H1 (cell line): ENCODE measurements at regions not wholly inside any gene's neighbourhood (a gene's known extent, or its start where the extent isn't known, plus 50 kb on each side); places are given as distances from the start of the nearest gene placed in this dataset.

ENCODE experiments used
- CTCF ChIA-PET: fragments of 300-600 bp; sonication (Branson Sonifier 250); formaldehyde crosslinking; loops from one replicate; lab custom pipeline; 2021; ENCODE audit not compliant: partially characterized antibody; lab: Charles Lee
- POLR2A ChIA-PET: fragments of 300-600 bp; sonication (Branson Sonifier 250); formaldehyde crosslinking; loops from one replicate; lab custom pipeline; 2021; ENCODE audit warnings: inconsistent platforms; ENCODE audit not compliant: partially characterized antibody; lab: Charles Lee
- DNase-seq, 2 experiments: peaks; one replicate each; pipeline versions ENCODE4 v3.0.0 to v3.0.0-alpha.2; 2010 to 2022; ENCODE audit warnings: low spot score in 2 of 2, low read depth in 1 of 2, mixed read lengths in 1 of 2
- FAIRE-seq: peaks from 2 replicates; lab custom pipeline; 2011; peaks lifted over from hg19 to GRCh38; lab: Jason Lieb, UNC
- H2AFZ ChIP-seq: 2 replicates; pipeline ENCODE4 v1.8.1; 2012; ENCODE audit warnings: low read length, inconsistent platforms
- H2AK5ac ChIP-seq: 2 replicates; pipeline ENCODE4 v1.6.1; 2013; ENCODE audit warnings: low read depth, low read length
- H2BK120ac ChIP-seq: replicated peaks from 2 replicates; pipeline ENCODE3; 2013; ENCODE audit warnings: low read depth, low read length, inconsistent platforms
- H2BK12ac ChIP-seq: 2 replicates; pipeline ENCODE4 v1.6.1; 2013; ENCODE audit warnings: low read depth, low read length
- H2BK15ac ChIP-seq: 2 replicates; pipeline ENCODE4 v1.6.1; 2013; ENCODE audit warnings: low read length
- H2BK20ac ChIP-seq: 2 replicates; pipeline ENCODE4 v1.6.1; 2013; ENCODE audit warnings: low read length
- H2BK5ac ChIP-seq: 2 replicates; pipeline ENCODE4 v1.6.1; 2013; ENCODE audit warnings: low read depth, low read length
- H3K14ac ChIP-seq: 2 replicates; pipeline ENCODE4 v1.6.1; 2013; ENCODE audit warnings: inconsistent platforms; ENCODE audit not compliant: insufficient read length
- H3K18ac ChIP-seq: 2 replicates; pipeline ENCODE4 v1.6.1; 2013; ENCODE audit warnings: low read length; ENCODE audit errors: extremely low read depth
- H3K23ac ChIP-seq: 2 replicates; pipeline ENCODE4 v1.6.1; 2013; ENCODE audit warnings: inconsistent platforms; ENCODE audit not compliant: insufficient read length
- H3K23me2 ChIP-seq: 2 replicates; pipeline ENCODE4 v1.6.1; 2013; ENCODE audit warnings: low read depth, low read length
- H3K27ac ChIP-seq: 2 replicates; pipeline ENCODE4 v1.6.1; 2011; ENCODE audit warnings: low read depth, low read length, inconsistent platforms
- H3K27me3 ChIP-seq, 4 experiments: replicated peaks in 1 of 4; 1 replicate in 1 of 4; 2 replicates in 3 of 4; pipeline versions ENCODE4 v1.6.1 to v1.8.1; 2011 to 2013; ENCODE audit warnings: low read length in 3 of 4, mild to moderate bottlenecking in 3 of 4, inconsistent platforms in 2 of 4, mixed read lengths in 2 of 4, moderate library complexity in 1 of 4; ENCODE audit not compliant: control insufficient read depth in 3 of 4, insufficient read depth in 3 of 4; ENCODE audit errors: extremely low read depth in 1 of 4
- H3K36me3 ChIP-seq, 4 experiments: 2 replicates each; pipeline versions ENCODE4 v1.6.1 to v1.8.1; 2011 to 2013; ENCODE audit warnings: mild to moderate bottlenecking in 4 of 4, low read length in 3 of 4, moderate library complexity in 2 of 4, control low read depth in 1 of 4, inconsistent platforms in 1 of 4; ENCODE audit not compliant: insufficient read depth in 4 of 4, control insufficient read depth in 2 of 4
- H3K4ac ChIP-seq: replicated peaks from 2 replicates; pipeline ENCODE3; 2013; ENCODE audit warnings: low read length, low read depth, mixed read lengths, inconsistent platforms; ENCODE audit not compliant: insufficient read length
- H3K4me1 ChIP-seq, 4 experiments: replicated peaks in 1 of 4; 1 replicate in 1 of 4; 2 replicates in 3 of 4; pipeline versions ENCODE4 v1.6.1 to v1.8.1; 2011 to 2013; ENCODE audit warnings: low read length in 3 of 4, inconsistent platforms in 2 of 4, mixed read lengths in 1 of 4; ENCODE audit not compliant: insufficient read depth in 4 of 4, control insufficient read depth in 3 of 4
- H3K4me2 ChIP-seq, 2 experiments: 2 replicates each; pipeline versions ENCODE4 v1.6.1 to v1.8.1; 2011 to 2013; ENCODE audit warnings: low read depth in 2 of 2, low read length in 2 of 2, control low read depth in 1 of 2, inconsistent platforms in 1 of 2, mild to moderate bottlenecking in 1 of 2; ENCODE audit not compliant: insufficient read depth in 1 of 2
- H3K4me3 ChIP-seq, 4 experiments: fragments of 200-600, 300-600 bp in 1 of 4; sonication (generic), shearing (Covaris generic), sonication (Bioruptor Twin) in 1 of 4; 2 replicates each; pipeline versions ENCODE4 v1.5.1 to v1.8.1; 2011 to 2016; ENCODE audit warnings: low read length in 4 of 4, low read depth in 3 of 4, control low read depth in 2 of 4, inconsistent platforms in 2 of 4, mild to moderate bottlenecking in 2 of 4, mixed read lengths in 1 of 4, moderate library complexity in 1 of 4; ENCODE audit not compliant: insufficient read depth in 2 of 4; ENCODE audit errors: extremely low read depth in 1 of 4
- H3K56ac ChIP-seq: replicated peaks from 2 replicates; pipeline ENCODE3; 2013; ENCODE audit warnings: low read depth, mild to moderate bottlenecking, mixed read lengths, low read length, inconsistent platforms; ENCODE audit not compliant: insufficient read length
- H3K79me1 ChIP-seq: 2 replicates; pipeline ENCODE4 v1.6.1; 2013; ENCODE audit warnings: low read depth, low read length, control low read depth
- H3K79me2 ChIP-seq, 2 experiments: 2 replicates each; pipeline versions ENCODE4 v1.6.1 to v1.8.1; 2012 to 2013; ENCODE audit warnings: low read length in 2 of 2, mild to moderate bottlenecking in 2 of 2, inconsistent platforms in 1 of 2; ENCODE audit not compliant: insufficient read depth in 2 of 2, control insufficient read depth in 1 of 2
- H3K9ac ChIP-seq, 4 experiments: replicated peaks in 1 of 4; 1 replicate in 1 of 4; 2 replicates in 3 of 4; pipeline versions ENCODE4 v1.6.1 to v1.8.1; 2011 to 2013; ENCODE audit warnings: low read depth in 3 of 4, low read length in 3 of 4, control low read depth in 2 of 4, mild to moderate bottlenecking in 2 of 4, moderate library complexity in 2 of 4, inconsistent platforms in 1 of 4; ENCODE audit errors: extremely low read depth in 1 of 4
- H3K9me3 ChIP-seq, 2 experiments: 2 replicates each; pipeline versions ENCODE4 v1.6.1 to v1.8.1; 2012 to 2013; ENCODE audit warnings: mild to moderate bottlenecking in 2 of 2, moderate library complexity in 2 of 2, control low read depth in 1 of 2, inconsistent platforms in 1 of 2, low read depth in 1 of 2, low read length in 1 of 2, mixed read lengths in 1 of 2; ENCODE audit not compliant: insufficient read depth in 2 of 2
- H4K20me1 ChIP-seq, 2 experiments: replicated peaks in 1 of 2; 2 replicates each; pipeline versions ENCODE3 to v1.8.1; 2011 to 2013; ENCODE audit warnings: inconsistent platforms in 2 of 2, low read length in 2 of 2, mild to moderate bottlenecking in 1 of 2; ENCODE audit not compliant: insufficient read depth in 2 of 2, control insufficient read depth in 1 of 2
- H4K5ac ChIP-seq: 2 replicates; pipeline ENCODE4 v1.6.1; 2013; ENCODE audit warnings: low read length, low read depth, mixed read lengths, inconsistent platforms; ENCODE audit not compliant: insufficient read length
- H4K8ac ChIP-seq: 2 replicates; pipeline ENCODE4 v1.8.0; 2013; ENCODE audit warnings: mild to moderate bottlenecking, moderate library complexity, low read length, inconsistent platforms; ENCODE audit not compliant: insufficient read depth; ENCODE audit errors: extremely low read depth
- H4K91ac ChIP-seq: replicated peaks from 2 replicates; pipeline ENCODE3; 2013; ENCODE audit warnings: low read length, mixed read lengths, inconsistent platforms; ENCODE audit not compliant: insufficient read length
- BCL11A ChIP-seq, 2 experiments: IDR thresholded peaks; one replicate each; pipeline ENCODE4 v1.6.1; 2011; ENCODE audit warnings: low read depth in 2 of 2, low read length in 2 of 2, mild to moderate bottlenecking in 2 of 2
- CHD1 ChIP-seq: IDR thresholded peaks from 2 replicates; pipeline ENCODE4 v1.6.1; 2012; ENCODE audit warnings: low read depth, low read length, improper control_type of control experiment
- CHD2 ChIP-seq: IDR thresholded peaks from 2 replicates; pipeline ENCODE4 v1.6.1; 2012; ENCODE audit warnings: low read length, improper control_type of control experiment
- EGR1 ChIP-seq: IDR thresholded peaks from 2 replicates; pipeline ENCODE4 v1.6.1; 2011; ENCODE audit warnings: low read depth, low read length, borderline replicate concordance
- HDAC6 ChIP-seq: IDR thresholded peaks from one replicate; pipeline ENCODE4 v1.7.1; 2012; ENCODE audit warnings: low read depth, mild to moderate bottlenecking, inconsistent platforms, low read length, moderate library complexity
- KDM1A ChIP-seq: fragments of 200-600, 300-600 bp; sonication (generic); IDR thresholded peaks from 2 replicates; pipeline ENCODE4 v1.7.1; 2016; ENCODE audit warnings: mild to moderate bottlenecking, low read length, borderline replicate concordance
- RXRA ChIP-seq: IDR thresholded peaks from 2 replicates; pipeline ENCODE4 v1.6.1; 2011; ENCODE audit warnings: low read depth, mild to moderate bottlenecking, low read length, moderate library complexity; ENCODE audit not compliant: insufficient read depth
- SP2 ChIP-seq: IDR thresholded peaks from 2 replicates; pipeline ENCODE4 v1.6.1; 2012; ENCODE audit warnings: mild to moderate bottlenecking, low read length, inconsistent platforms
- TAF7 ChIP-seq: optimal IDR thresholded peaks from 2 replicates; pipeline ENCODE3; 2011; ENCODE audit warnings: low read depth, mild to moderate bottlenecking, inconsistent platforms, low read length, moderate library complexity, borderline replicate concordance
- TF ChIP-seq, protein P1 (sequence below): IDR thresholded peaks from 2 replicates; pipeline ENCODE4 v1.6.1; 2012; ENCODE audit warnings: inconsistent platforms
- TF ChIP-seq, protein P2 (sequence below): IDR thresholded peaks from 2 replicates; pipeline ENCODE4 v1.6.1; 2012; ENCODE audit warnings: low read length, inconsistent platforms
- TF ChIP-seq, protein P3 (sequence below), 3 experiments: IDR thresholded peaks; 1 replicate in 2 of 3; 2 replicates in 1 of 3; pipeline versions ENCODE4 v1.5.1 to v1.6.1; 2011; ENCODE audit warnings: low read length in 3 of 3, mild to moderate bottlenecking in 3 of 3, inconsistent platforms in 2 of 3, low read depth in 1 of 3, moderate library complexity in 1 of 3; ENCODE audit not compliant: insufficient read depth in 1 of 3; ENCODE audit errors: control extremely low read depth in 1 of 3

DNA sequence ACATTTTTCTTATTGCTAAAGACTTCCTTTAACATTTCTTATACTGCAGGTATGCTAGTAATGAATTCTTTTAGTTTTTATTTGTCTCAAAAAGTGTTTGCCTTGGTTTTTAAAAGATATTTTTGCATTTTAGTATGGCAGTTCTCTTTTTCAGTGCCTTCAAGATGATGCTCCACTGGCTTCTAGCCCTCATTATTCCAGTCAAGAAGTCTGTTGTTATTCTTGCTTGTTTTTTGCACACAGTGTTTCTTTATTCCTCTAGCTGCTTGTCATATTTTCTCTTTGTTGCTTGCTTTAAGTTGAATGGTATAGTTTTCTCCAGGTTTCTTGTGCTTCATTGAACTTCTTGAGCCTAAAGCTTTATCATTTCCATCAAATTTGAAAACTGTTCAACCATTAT is 158.0 kb upstream of the SPHKAP start:
- H2BK5ac ChIP-seq, result no peak overlapping the region
- H2AFZ ChIP-seq, result no peak overlapping the region
- no peaks in the 10 kb centered on the region; a peak in 1 of 8 replicates for H3K36me3 ChIP-seq
- H3K23me2 ChIP-seq, result no peaks in the 10 kb centered on the region
- H3K27ac ChIP-seq, result no peak overlapping the region
- peaks cover 0 to 9% of the 10 kb centered on the region in 2 experiments; a peak in 1 of 4 replicates for H3K9me3 ChIP-seq
- ChIA-PET POLR2A (no interaction called here), CTCF (interaction anchor here (1.2 kb wide), 1 partner anchor 22 kb away, joined by 3 read pairs; no protein-coding TSS in a partner anchor)
- H4K5ac ChIP-seq, result no peak overlapping the region
- H2BK120ac ChIP-seq, result no peak overlapping the region
- H3K56ac ChIP-seq, result no peak overlapping the region
- H2BK20ac ChIP-seq, result no peak overlapping the region
- H4K8ac ChIP-seq, result no peak overlapping the region
- no peak overlapping the region for H3K18ac ChIP-seq
- FAIRE-seq (no peak), DNase-seq (no peak)
- H2BK15ac ChIP-seq, result no peak overlapping the region
- no peak overlapping the region for H3K4me2 ChIP-seq
- no peak overlapping the region for H4K91ac ChIP-seq
- no peak overlapping the region for H3K14ac ChIP-seq
- H3K27me3 ChIP-seq, result no peaks in the 10 kb centered on the region
- H3K4ac ChIP-seq, result no peak overlapping the region
- no peaks in the 10 kb centered on the region for H3K79me2 ChIP-seq
- no peaks in the 10 kb centered on the region for H3K79me1 ChIP-seq
- no peaks in the 10 kb centered on the region for H4K20me1 ChIP-seq
- H3K9ac ChIP-seq, result no peak overlapping the region
- H3K4me3 ChIP-seq, result no peak overlapping the region
- no peak overlapping the region for H2AK5ac ChIP-seq
- H2BK12ac ChIP-seq, result no peak overlapping the region
- H3K4me1 ChIP-seq, result no peaks in the 10 kb centered on the region
- no peak overlapping the region for H3K23ac ChIP-seq
- TF ChIP-seq CHD1, result no peak
- no peak for TF ChIP-seq BCL11A (IDR thresholded peaks at IDR 0.05; ENCODE audit: low read depth in 2 of 2, low read length in 2 of 2)
- no peak for TF ChIP-seq KDM1A
- TF ChIP-seq, protein P1, sequence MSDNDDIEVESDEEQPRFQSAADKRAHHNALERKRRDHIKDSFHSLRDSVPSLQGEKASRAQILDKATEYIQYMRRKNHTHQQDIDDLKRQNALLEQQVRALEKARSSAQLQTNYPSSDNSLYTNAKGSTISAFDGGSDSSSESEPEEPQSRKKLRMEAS, result no peak
- no peak for TF ChIP-seq EGR1
- TF ChIP-seq TAF7, result no peak
- TF ChIP-seq, protein P2, sequence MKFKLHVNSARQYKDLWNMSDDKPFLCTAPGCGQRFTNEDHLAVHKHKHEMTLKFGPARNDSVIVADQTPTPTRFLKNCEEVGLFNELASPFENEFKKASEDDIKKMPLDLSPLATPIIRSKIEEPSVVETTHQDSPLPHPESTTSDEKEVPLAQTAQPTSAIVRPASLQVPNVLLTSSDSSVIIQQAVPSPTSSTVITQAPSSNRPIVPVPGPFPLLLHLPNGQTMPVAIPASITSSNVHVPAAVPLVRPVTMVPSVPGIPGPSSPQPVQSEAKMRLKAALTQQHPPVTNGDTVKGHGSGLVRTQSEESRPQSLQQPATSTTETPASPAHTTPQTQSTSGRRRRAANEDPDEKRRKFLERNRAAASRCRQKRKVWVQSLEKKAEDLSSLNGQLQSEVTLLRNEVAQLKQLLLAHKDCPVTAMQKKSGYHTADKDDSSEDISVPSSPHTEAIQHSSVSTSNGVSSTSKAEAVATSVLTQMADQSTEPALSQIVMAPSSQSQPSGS, result no peak
- TF ChIP-seq HDAC6, result no peak
- TF ChIP-seq CHD2, result no peak
- TF ChIP-seq, protein P3, sequence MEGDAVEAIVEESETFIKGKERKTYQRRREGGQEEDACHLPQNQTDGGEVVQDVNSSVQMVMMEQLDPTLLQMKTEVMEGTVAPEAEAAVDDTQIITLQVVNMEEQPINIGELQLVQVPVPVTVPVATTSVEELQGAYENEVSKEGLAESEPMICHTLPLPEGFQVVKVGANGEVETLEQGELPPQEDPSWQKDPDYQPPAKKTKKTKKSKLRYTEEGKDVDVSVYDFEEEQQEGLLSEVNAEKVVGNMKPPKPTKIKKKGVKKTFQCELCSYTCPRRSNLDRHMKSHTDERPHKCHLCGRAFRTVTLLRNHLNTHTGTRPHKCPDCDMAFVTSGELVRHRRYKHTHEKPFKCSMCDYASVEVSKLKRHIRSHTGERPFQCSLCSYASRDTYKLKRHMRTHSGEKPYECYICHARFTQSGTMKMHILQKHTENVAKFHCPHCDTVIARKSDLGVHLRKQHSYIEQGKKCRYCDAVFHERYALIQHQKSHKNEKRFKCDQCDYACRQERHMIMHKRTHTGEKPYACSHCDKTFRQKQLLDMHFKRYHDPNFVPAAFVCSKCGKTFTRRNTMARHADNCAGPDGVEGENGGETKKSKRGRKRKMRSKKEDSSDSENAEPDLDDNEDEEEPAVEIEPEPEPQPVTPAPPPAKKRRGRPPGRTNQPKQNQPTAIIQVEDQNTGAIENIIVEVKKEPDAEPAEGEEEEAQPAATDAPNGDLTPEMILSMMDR (IDR thresholded peaks at IDR 0.05; ENCODE audit: control extremely low read depth in 1 of 3, insufficient read depth in 1 of 3, low read depth in 1 of 3, low read length in 3 of 3), result no peak
- TF ChIP-seq SP2, result no peak
- TF ChIP-seq RXRA, result no peak
